ENCODE measurements at regions not wholly inside any gene's neighbourhood (a gene's known extent, or its start where the extent isn't known, plus 50 kb on each side); places are given as distances from the start of the nearest gene placed in this dataset.

GRCh38 chr10:94046098-94046497, 52.4 kb downstream of the PLCE1 start:
- no peak for TF ChIP-seq CTCF (conservative IDR thresholded peaks at IDR 0.05; ENCODE audit: low read depth, low read length)
- no peak for TF ChIP-seq EZH2 (IDR thresholded peaks at IDR 0.05; ENCODE audit: borderline replicate concordance, low read depth, low read length, poor library complexity, severe bottlenecking)
